MM.1S (cell line): ENCODE measurements at regions not wholly inside any gene's neighbourhood (a gene's known extent, or its start where the extent isn't known, plus 50 kb on each side); places are given as distances from the start of the nearest gene placed in this dataset.

Source experiments
- DNase-seq: peaks from one replicate; pipeline ENCODE4 v3.0.0-alpha.2; 2015
- H2AFZ ChIP-seq: fragments of 300-600 bp; sonication (generic); 2 replicates; pipeline ENCODE4 v1.6.0; 2016; ENCODE audit warnings: antibody characterized with exemption, low read length
- H3F3A ChIP-seq: fragments of 300-600 bp; sonication (generic); 2 replicates; pipeline ENCODE4 v1.6.1; 2016; ENCODE audit warnings: mild to moderate bottlenecking, antibody characterized with exemption, low read length, moderate library complexity, mixed read lengths; ENCODE audit not compliant: insufficient read depth
- H3K27ac ChIP-seq: fragments of 300-600 bp; sonication (generic); 2 replicates; pipeline ENCODE4 v1.5.1; 2016; ENCODE audit warnings: mild to moderate bottlenecking, low read length
- H3K27me3 ChIP-seq: fragments of 300-600 bp; sonication (generic); replicated peaks from 2 replicates; pipeline ENCODE4 v1.6.0; 2016; ENCODE audit warnings: low read length; ENCODE audit not compliant: insufficient read depth
- H3K36me3 ChIP-seq: fragments of 300-600 bp; sonication (generic); replicated peaks from 2 replicates; pipeline ENCODE4 v1.6.1; 2016; ENCODE audit warnings: mild to moderate bottlenecking, low read length, mixed read lengths; ENCODE audit not compliant: insufficient read depth
- H3K4me1 ChIP-seq: fragments of 300-600 bp; sonication (generic); 2 replicates; pipeline ENCODE4 v1.6.1; 2016; ENCODE audit warnings: low read length, mixed read lengths
- H3K4me2 ChIP-seq: fragments of 300-600 bp; sonication (generic); 2 replicates; pipeline ENCODE4 v1.6.0; 2016; ENCODE audit warnings: low read depth, low read length
- H3K4me3 ChIP-seq: fragments of 300-600 bp; sonication (generic); 2 replicates; pipeline ENCODE4 v1.5.1; 2016; ENCODE audit warnings: low read length, mixed read lengths
- H3K79me2 ChIP-seq: fragments of 300-600 bp; sonication (generic); 2 replicates; pipeline ENCODE4 v1.6.1; 2016; ENCODE audit warnings: mixed run types, low read length, mixed read lengths
- H3K9ac ChIP-seq: fragments of 300-600 bp; sonication (generic); 2 replicates; pipeline ENCODE4 v1.6.1; 2016; ENCODE audit warnings: low read length, mixed read lengths
- H3K9me2 ChIP-seq: fragments of 300-600 bp; sonication (generic); replicated peaks from 2 replicates; pipeline ENCODE4 v1.6.1; 2016; ENCODE audit warnings: mild to moderate bottlenecking, low read length, mixed read lengths; ENCODE audit not compliant: insufficient read depth
- H3K9me3 ChIP-seq: fragments of 300-600 bp; sonication (generic); replicated peaks from 2 replicates; pipeline ENCODE4 v1.6.1; 2016; ENCODE audit warnings: mild to moderate bottlenecking, low read length, mixed read lengths; ENCODE audit not compliant: insufficient read depth
- H4K20me1 ChIP-seq: fragments of 300-600 bp; sonication (generic); 2 replicates; pipeline ENCODE4 v1.6.1; 2016; ENCODE audit warnings: mild to moderate bottlenecking, low read length, moderate library complexity, mixed read lengths; ENCODE audit not compliant: insufficient read depth
- CTCF ChIP-seq: fragments of 300-600 bp; sonication (generic); IDR thresholded peaks from 2 replicates; pipeline ENCODE4 v1.5.1; 2016; ENCODE audit warnings: antibody characterized with exemption, low read length, mixed read lengths
- EZH2 ChIP-seq: fragments of 300-600 bp; sonication (generic); optimal IDR thresholded peaks from 2 replicates; pipeline ENCODE3; 2017; ENCODE audit warnings: low read depth, mild to moderate bottlenecking, antibody characterized with exemption, low read length, mixed read lengths
- EZH2phosphoT487 ChIP-seq: fragments of 300-600 bp; sonication (generic); IDR thresholded peaks from 2 replicates; pipeline ENCODE4 v1.6.1; 2018; ENCODE audit warnings: antibody characterized with exemption, low read length

GRCh38 chr10:78853864-78854263, 214.9 kb upstream of the ZMIZ1 start:
- Histone ChIP-seq H3K9ac (no peak overlapping the region), H3K4me3 (no peak overlapping the region)
- DNase-seq = no peak

GRCh38 chr10:78856421-78856820, 212.3 kb upstream of the ZMIZ1 start:
- H2AFZ ChIP-seq = no peak overlapping the region
- no peak overlapping the region for H3K4me2 ChIP-seq
- H3F3A ChIP-seq = no peaks in the 10 kb centered on the region
- H3K9ac ChIP-seq = no peak overlapping the region
- H4K20me1 ChIP-seq = no peaks in the 10 kb centered on the region
- TF ChIP-seq CTCF = no peak
- TF ChIP-seq EZH2phosphoT487 = no peak
- TF ChIP-seq EZH2 = no peak
- H3K79me2 ChIP-seq = no peaks in the 10 kb centered on the region
- no peak for DNase-seq
- no peaks in the 10 kb centered on the region for H3K27me3 ChIP-seq
- H3K27ac ChIP-seq = no peak overlapping the region
- no peak overlapping the region for H3K4me3 ChIP-seq
- H3K36me3 ChIP-seq = no peaks in the 10 kb centered on the region
- H3K9me3 ChIP-seq = no peaks in the 10 kb centered on the region
- H3K9me2 ChIP-seq = no peaks in the 10 kb centered on the region
- no peaks in the 10 kb centered on the region for H3K4me1 ChIP-seq

More at GRCh38 chr10:78853864-78854263, 214.9 kb upstream of the ZMIZ1 start:
- no peaks in the 10 kb centered on the region for H3K4me1 ChIP-seq
- H2AFZ ChIP-seq = no peak overlapping the region
- no peaks in the 10 kb centered on the region for H3K79me2 ChIP-seq
- no peak for TF ChIP-seq EZH2phosphoT487
- no peak for TF ChIP-seq EZH2
- no peak for TF ChIP-seq CTCF
- H3K9me2 ChIP-seq = no peaks in the 10 kb centered on the region
- no peak overlapping the region for H3K4me2 ChIP-seq
- H3K36me3 ChIP-seq = no peaks in the 10 kb centered on the region
- no peak overlapping the region for H3K27ac ChIP-seq
- H3K27me3 ChIP-seq = no peaks in the 10 kb centered on the region
- H3F3A ChIP-seq = no peaks in the 10 kb centered on the region
- no peaks in the 10 kb centered on the region for H3K9me3 ChIP-seq
- no peaks in the 10 kb centered on the region for H4K20me1 ChIP-seq

GRCh38 chr10:78857193-78857592, 211.6 kb upstream of the ZMIZ1 start:
- no peak overlapping the region for H3K9ac ChIP-seq
- no peak overlapping the region for H2AFZ ChIP-seq
- H3K27me3 ChIP-seq = no peaks in the 10 kb centered on the region
- TF ChIP-seq CTCF = no peak
- TF ChIP-seq EZH2 = no peak
- TF ChIP-seq EZH2phosphoT487 = no peak
- no peak overlapping the region for H3K4me2 ChIP-seq
- H3K4me3 ChIP-seq = no peak overlapping the region
- H3F3A ChIP-seq = no peaks in the 10 kb centered on the region
- H3K79me2 ChIP-seq = no peaks in the 10 kb centered on the region
- H3K27ac ChIP-seq = no peak overlapping the region
- DNase-seq = no peak
- H3K9me3 ChIP-seq = no peaks in the 10 kb centered on the region
- H4K20me1 ChIP-seq = no peaks in the 10 kb centered on the region
- no peaks in the 10 kb centered on the region for H3K4me1 ChIP-seq
- H3K9me2 ChIP-seq = no peaks in the 10 kb centered on the region
- H3K36me3 ChIP-seq = no peaks in the 10 kb centered on the region
